ENCODE measurements at regions not wholly inside any gene's neighbourhood (a gene's known extent, or its start where the extent isn't known, plus 50 kb on each side); places are given as distances from the start of the nearest gene placed in this dataset.

DNA sequence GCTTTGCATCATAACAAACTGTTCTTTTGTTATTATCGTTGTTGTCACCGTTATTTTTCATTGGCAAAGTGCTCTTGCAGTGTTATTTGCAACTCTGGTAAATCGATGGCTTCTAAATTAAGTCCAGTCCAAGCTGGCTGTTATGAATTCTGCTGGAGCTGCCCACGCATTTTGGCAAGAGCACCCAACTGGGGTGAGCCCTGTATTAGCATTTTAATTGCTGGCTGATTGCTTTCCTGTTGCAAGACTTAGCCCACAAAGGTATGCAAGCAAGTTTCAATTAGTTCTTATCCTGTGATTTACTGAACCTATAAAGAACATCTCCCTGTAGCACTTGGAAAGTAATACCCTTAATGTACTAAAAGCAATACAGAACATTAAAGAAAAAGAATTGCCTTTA is 226.8 kb downstream of the ACTR3B start:
- Histone ChIP-seq H3K36me3 (no peaks in the 10 kb centered on the region), H3K27me3 (no peaks in the 10 kb centered on the region), H3K27ac (no peak overlapping the region), H3K9me3 (no peaks in the 10 kb centered on the region), H3K4me3 (no peak overlapping the region), H3K4me1 (no peaks in the 10 kb centered on the region)
- DNase-seq: no peak
- no peak for TF ChIP-seq POLR2A (IDR thresholded peaks at IDR 0.05)
- TF ChIP-seq EP300 (IDR thresholded peaks at IDR 0.05): no peak
- TF ChIP-seq, protein P1, sequence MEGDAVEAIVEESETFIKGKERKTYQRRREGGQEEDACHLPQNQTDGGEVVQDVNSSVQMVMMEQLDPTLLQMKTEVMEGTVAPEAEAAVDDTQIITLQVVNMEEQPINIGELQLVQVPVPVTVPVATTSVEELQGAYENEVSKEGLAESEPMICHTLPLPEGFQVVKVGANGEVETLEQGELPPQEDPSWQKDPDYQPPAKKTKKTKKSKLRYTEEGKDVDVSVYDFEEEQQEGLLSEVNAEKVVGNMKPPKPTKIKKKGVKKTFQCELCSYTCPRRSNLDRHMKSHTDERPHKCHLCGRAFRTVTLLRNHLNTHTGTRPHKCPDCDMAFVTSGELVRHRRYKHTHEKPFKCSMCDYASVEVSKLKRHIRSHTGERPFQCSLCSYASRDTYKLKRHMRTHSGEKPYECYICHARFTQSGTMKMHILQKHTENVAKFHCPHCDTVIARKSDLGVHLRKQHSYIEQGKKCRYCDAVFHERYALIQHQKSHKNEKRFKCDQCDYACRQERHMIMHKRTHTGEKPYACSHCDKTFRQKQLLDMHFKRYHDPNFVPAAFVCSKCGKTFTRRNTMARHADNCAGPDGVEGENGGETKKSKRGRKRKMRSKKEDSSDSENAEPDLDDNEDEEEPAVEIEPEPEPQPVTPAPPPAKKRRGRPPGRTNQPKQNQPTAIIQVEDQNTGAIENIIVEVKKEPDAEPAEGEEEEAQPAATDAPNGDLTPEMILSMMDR (IDR thresholded peaks at IDR 0.05): no peak
- TF ChIP-seq POLR2AphosphoS5 (IDR thresholded peaks at IDR 0.05): no peak
- intact Hi-C loops (cut with DNase I; ENCODE audit: low total_unique reads): no loop called here
- WGBS, 5 donors: 67 to 79% (median 72%) methylated on average over 4 of the region's 4 CpGs

DNA sequence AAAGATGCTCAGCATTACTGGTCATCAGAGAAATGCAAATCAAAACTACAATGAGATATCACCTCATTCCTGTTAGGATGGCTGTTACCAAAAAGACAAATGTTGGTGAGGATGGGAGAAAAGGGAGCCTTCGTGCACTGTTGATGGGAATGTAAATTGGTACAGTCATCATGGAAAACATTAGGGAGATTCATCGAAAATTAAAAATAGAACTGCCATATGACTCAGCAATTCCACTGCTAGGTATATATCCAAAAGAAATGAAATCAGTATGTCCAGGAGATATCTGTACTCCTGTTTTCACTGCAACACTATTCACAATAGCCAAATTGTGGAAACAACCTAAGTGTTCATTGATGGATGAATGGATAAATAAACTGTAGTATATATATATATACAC is 228.1 kb downstream of the ACTR3B start:
- intact Hi-C loops (cut with DNase I; ENCODE audit: low total_unique reads): no loop called here
- H3K4me1 ChIP-seq: no peaks in the 10 kb centered on the region
- no peak for DNase-seq
- no peak overlapping the region for H3K27ac ChIP-seq
- 83 to 93% (median 91%) methylated on average over 2 of the region's 2 CpGs for WGBS, 5 donors
- TF ChIP-seq, protein P1 (IDR thresholded peaks at IDR 0.05): no peak
- TF ChIP-seq POLR2AphosphoS5 (IDR thresholded peaks at IDR 0.05) (no peak), EP300 (IDR thresholded peaks at IDR 0.05) (no peak), POLR2A (IDR thresholded peaks at IDR 0.05) (no peak)
- H3K36me3 ChIP-seq: no peaks in the 10 kb centered on the region
- no peaks in the 10 kb centered on the region for H3K27me3 ChIP-seq
- H3K4me3 ChIP-seq: no peak overlapping the region
- no peaks in the 10 kb centered on the region for H3K9me3 ChIP-seq

DNA sequence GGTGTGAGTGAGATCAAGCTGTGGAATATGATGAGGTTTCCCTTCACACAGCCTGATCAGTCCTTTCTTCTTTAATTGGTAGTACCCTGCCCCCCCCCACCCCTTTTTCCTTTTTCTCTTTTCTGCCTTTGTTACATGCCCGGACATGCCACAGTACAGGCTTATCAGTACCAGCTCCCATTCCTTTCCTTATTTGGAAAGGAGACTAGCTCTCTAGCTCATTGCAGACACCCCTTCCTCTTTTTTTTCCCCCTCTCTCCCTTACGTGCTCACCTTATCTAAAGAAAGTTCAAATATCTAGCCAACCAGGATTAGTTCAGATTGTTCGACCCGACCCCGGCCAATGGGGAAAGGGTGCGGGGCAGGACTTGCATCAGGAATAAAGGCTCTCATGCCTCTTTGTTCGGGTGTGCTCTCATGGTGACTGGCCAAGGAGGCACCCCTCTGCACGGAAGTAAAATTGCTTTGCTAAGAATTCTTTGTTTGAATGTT is 230.4 kb downstream of the ACTR3B start:
- WGBS, 5 donors: 30 to 56% (median 40%) methylated on average over 8 of the region's 8 CpGs
- intact Hi-C loops (cut with DNase I; ENCODE audit: low total_unique reads): no loop called here
- DNase-seq: no peak
- H3K9me3 ChIP-seq: no peaks in the 10 kb centered on the region
- H3K36me3 ChIP-seq: no peaks in the 10 kb centered on the region
- H3K27ac ChIP-seq: no peak overlapping the region
- H3K4me3 ChIP-seq: no peak overlapping the region
- H3K27me3 ChIP-seq: no peaks in the 10 kb centered on the region
- no peaks in the 10 kb centered on the region for H3K4me1 ChIP-seq
- TF ChIP-seq POLR2AphosphoS5 (IDR thresholded peaks at IDR 0.05) (no peak), EP300 (IDR thresholded peaks at IDR 0.05) (no peak), POLR2A (IDR thresholded peaks at IDR 0.05) (no peak)
- TF ChIP-seq, protein P1 (IDR thresholded peaks at IDR 0.05): no peak

DNA sequence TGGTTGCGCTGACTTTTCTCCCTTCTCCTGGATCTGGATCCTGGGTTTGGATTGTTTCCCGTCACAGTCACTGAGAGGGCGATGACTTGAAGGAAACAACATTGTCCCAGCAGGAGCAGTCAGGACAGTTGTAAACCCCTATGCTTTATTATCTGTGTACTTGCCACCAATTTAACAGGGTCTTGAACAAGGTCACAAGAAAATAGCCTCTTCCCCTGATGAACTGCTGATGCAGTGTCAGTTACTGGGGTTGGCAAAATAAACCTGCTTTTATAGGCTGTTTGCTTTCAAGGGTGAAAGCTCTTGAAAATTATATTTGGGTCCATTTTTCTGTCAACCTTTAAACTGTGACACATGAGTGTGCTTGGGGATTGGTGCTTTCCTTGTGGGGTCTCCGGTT is 238.9 kb downstream of the ACTR3B start:
- no peak overlapping the region for H3K4me3 ChIP-seq
- H3K36me3 ChIP-seq: no peaks in the 10 kb centered on the region
- DNase-seq: no peak
- 80 to 97% (median 90%) methylated on average over 4 of the region's 4 CpGs for WGBS, 5 donors
- intact Hi-C loops (cut with DNase I; ENCODE audit: low total_unique reads): no loop called here
- TF ChIP-seq POLR2AphosphoS5 (IDR thresholded peaks at IDR 0.05) (no peak), EP300 (IDR thresholded peaks at IDR 0.05) (no peak), POLR2A (IDR thresholded peaks at IDR 0.05) (no peak)
- TF ChIP-seq, protein P1 (IDR thresholded peaks at IDR 0.05): no peak
- H3K27ac ChIP-seq: no peak overlapping the region
- H3K27me3 ChIP-seq: no peaks in the 10 kb centered on the region
- peaks cover 0 to 12% (median 6%) of the 10 kb centered on the region in 4 donors for H3K9me3 ChIP-seq
- no peaks in the 10 kb centered on the region for H3K4me1 ChIP-seq
